ENCODE measurements at regions not wholly inside any gene's neighbourhood (a gene's known extent, or its start where the extent isn't known, plus 50 kb on each side); places are given as distances from the start of the nearest gene placed in this dataset.

DNA sequence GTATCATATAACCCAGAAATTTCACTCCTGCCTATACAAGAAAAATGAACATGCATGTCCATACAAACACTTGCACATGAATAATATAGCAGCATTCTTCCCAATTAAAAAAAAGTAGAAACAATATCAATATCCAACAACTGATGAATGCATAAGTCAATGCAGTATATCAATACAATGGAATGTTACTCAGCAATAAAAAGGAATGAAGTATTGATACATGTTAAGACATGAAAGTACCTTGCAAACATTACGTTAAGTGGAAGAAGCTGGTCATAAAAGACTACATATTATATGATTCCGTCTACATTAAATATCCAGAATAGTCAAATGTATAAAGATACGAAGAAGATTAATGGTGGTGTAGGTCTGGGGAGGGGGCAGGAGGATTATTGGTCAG, 73.9 kb upstream of the DRD2 start:
- H3K27me3 ChIP-seq (ENCODE audit: insufficient read depth, low read depth, severe bottlenecking): no peaks in the 10 kb centered on the region
- no peaks in the 10 kb centered on the region for H3K9me3 ChIP-seq (ENCODE audit: severe bottlenecking)
- H3K4me3 ChIP-seq (ENCODE audit: low read depth, low read length): no peak overlapping the region
- H3K36me3 ChIP-seq: no peaks in the 10 kb centered on the region
- no peak overlapping the region for H3K27ac ChIP-seq
- DNase-seq: no peak
- TF ChIP-seq, protein P1, sequence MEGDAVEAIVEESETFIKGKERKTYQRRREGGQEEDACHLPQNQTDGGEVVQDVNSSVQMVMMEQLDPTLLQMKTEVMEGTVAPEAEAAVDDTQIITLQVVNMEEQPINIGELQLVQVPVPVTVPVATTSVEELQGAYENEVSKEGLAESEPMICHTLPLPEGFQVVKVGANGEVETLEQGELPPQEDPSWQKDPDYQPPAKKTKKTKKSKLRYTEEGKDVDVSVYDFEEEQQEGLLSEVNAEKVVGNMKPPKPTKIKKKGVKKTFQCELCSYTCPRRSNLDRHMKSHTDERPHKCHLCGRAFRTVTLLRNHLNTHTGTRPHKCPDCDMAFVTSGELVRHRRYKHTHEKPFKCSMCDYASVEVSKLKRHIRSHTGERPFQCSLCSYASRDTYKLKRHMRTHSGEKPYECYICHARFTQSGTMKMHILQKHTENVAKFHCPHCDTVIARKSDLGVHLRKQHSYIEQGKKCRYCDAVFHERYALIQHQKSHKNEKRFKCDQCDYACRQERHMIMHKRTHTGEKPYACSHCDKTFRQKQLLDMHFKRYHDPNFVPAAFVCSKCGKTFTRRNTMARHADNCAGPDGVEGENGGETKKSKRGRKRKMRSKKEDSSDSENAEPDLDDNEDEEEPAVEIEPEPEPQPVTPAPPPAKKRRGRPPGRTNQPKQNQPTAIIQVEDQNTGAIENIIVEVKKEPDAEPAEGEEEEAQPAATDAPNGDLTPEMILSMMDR (IDR thresholded peaks at IDR 0.05; ENCODE audit: low read depth, low read length): no peak

DNA sequence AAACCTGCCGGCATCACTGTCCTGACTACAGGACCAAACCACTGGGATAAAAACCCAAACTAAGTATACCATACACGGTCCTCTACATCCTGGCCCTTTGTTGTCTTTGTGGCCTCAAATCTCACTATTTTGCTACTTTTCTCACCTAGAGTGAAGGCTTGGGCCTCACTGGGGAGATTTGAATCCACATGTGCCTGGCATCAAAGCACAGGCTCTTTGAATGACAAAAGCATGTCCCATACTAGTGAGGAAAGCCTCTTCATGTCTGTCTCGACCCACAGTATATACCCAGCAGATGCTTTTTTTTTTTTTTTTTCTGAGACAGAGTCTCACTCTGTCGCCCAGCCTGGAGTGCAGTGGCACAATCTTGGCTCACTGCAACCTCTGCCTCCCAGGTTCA, 72.5 kb upstream of the DRD2 start:
- no peak overlapping the region for H3K4me3 ChIP-seq (ENCODE audit: low read depth, low read length)
- H3K9me3 ChIP-seq (ENCODE audit: severe bottlenecking): no peaks in the 10 kb centered on the region
- no peaks in the 10 kb centered on the region for H3K36me3 ChIP-seq
- no peak for DNase-seq
- H3K27ac ChIP-seq: no peak overlapping the region
- TF ChIP-seq, protein P1 (IDR thresholded peaks at IDR 0.05; ENCODE audit: low read depth, low read length): no peak
- H3K27me3 ChIP-seq (ENCODE audit: insufficient read depth, low read depth, severe bottlenecking): no peaks in the 10 kb centered on the region

DNA sequence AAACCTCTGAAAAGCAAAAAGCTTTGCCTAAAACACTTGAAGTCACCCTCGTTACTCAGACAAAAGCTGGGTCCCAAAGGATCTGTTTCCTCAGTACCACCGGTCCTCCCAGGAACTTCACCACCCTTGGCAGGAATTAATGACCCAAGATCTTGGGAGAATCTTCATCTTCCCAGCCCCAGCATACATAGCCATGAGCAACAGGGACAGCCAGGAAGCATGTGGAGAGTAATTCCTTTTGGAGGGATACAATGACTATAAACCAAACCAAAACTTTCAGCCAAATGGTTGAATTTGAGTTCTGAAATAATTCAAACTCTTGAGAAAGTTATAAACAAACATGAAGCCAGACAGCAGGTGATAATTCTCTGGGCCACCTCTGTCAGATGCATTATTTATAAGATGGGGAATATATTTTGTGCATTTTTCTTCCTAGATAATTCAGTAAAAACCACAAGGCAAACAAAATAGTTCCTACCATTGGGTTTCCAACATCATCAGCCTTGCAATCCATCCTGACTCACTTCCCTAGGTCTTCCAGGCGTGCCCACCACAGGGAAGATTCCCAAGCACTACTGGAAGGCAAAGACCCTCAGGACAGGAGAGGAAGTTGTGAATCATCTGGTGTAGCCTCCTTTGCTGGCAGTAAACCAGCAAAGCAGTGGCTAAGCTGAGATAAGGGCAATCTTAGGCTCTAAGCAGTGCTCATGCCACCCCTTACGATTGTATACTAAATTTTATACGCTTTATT, 71.7 kb upstream of the DRD2 start:
- no peak overlapping the region for H3K27ac ChIP-seq
- no peaks in the 10 kb centered on the region for H3K36me3 ChIP-seq
- no peaks in the 10 kb centered on the region for H3K9me3 ChIP-seq (ENCODE audit: severe bottlenecking)
- DNase-seq: no peak
- H3K4me3 ChIP-seq (ENCODE audit: low read depth, low read length): no peak overlapping the region
- no peaks in the 10 kb centered on the region for H3K27me3 ChIP-seq (ENCODE audit: insufficient read depth, low read depth, severe bottlenecking)
- TF ChIP-seq, protein P1 (IDR thresholded peaks at IDR 0.05; ENCODE audit: low read depth, low read length): no peak

DNA sequence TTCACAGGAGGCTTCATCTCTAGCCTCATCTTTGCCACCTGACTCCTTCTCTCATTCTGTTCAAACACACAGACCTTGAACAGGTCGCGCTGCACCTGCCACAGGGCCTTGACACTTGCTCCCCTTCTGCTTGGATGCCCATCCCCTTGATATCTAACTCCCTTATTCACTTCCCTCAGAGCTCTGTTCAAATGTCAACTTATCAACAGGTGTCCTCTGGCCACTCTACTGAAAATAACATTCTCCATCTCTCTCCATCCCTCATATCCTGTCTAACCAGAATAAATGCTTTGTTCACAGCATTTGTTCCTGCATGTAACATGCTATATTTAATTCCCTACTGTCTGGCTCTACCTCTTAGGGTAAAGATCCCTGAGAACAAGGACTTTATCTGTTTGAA, 67.2 kb upstream of the DRD2 start:
- Histone ChIP-seq H3K9me3 (ENCODE audit: severe bottlenecking) (no peaks in the 10 kb centered on the region), H3K27me3 (ENCODE audit: insufficient read depth, low read depth, severe bottlenecking) (no peaks in the 10 kb centered on the region), H3K36me3 (no peaks in the 10 kb centered on the region), H3K27ac (no peak overlapping the region), H3K4me3 (ENCODE audit: low read depth, low read length) (no peak overlapping the region)
- DNase-seq: no peak
- TF ChIP-seq, protein P1 (IDR thresholded peaks at IDR 0.05; ENCODE audit: low read depth, low read length): no peak

DNA sequence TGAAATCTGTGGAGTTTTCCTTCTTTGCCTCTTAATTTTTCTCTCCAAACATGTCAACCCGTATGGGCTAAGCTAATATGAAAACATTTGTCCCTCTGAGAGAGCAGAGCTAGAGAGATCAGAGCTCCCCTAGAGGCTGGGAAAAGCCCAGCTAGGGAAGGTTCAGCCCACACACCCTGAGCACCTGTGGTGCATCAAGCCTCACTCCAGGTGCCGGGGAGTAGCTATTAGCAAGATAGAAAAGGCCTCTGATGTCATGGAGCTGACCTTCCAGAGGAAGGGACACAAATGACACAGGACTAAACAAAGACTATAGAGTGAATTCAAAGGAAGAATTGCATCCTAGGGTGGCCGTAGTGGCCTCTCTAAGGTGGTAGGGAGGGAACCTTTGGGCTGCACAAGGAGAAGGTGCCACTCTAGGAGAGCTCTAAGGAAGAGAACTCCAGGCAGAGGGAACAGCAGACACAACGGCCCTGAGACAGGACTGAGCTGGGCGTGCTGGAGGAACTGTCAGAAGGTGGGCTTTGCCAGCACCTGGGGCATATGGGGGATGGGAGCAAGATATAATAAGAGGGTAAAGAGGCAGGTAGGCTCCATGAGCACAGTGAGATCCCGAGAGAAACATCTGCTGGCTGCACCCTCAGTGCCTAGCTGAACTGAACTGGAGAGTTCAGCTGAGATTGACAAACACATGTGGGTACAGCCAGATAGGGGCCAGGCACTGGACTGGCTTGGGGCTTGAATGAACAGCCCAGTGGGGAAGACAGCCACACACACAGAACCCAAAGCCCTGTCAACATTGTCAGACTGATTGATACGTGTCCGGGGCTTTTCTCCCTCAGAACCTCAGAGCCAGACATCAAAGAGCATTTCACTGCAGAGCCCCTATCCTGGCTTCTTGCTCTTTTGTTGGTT, 65.5 kb upstream of the DRD2 start:
- no peaks in the 10 kb centered on the region for H3K9me3 ChIP-seq (ENCODE audit: severe bottlenecking)
- no peak for DNase-seq
- TF ChIP-seq, protein P1 (IDR thresholded peaks at IDR 0.05; ENCODE audit: low read depth, low read length): peak; percentile 20; the same call in 1 of the 2 replicates
- H3K27me3 ChIP-seq (ENCODE audit: insufficient read depth, low read depth, severe bottlenecking): no peaks in the 10 kb centered on the region
- H3K4me3 ChIP-seq (ENCODE audit: low read depth, low read length): no peak overlapping the region
- H3K27ac ChIP-seq: no peak overlapping the region
- H3K36me3 ChIP-seq: no peaks in the 10 kb centered on the region
